GM21786 (cell line): ENCODE measurements at regions not wholly inside any gene's neighbourhood (a gene's known extent, or its start where the extent isn't known, plus 50 kb on each side); places are given as distances from the start of the nearest gene placed in this dataset.
"Not testable (repeated sequence)": the region's sequence is repeated elsewhere in the genome, so short reads cannot be mapped to it uniquely, and the experiment has no call there.

Experiments used
- ATAC-seq: cut with Tn5 transposase; IDR thresholded peaks from one replicate; pipeline ENCODE4 v1.9.1; 2021; ENCODE audit not compliant: unreplicated experiment

- ATAC-seq = no peak
These were observed 220.8 kb upstream of the ATP10A start for GRCh38 chr15:26083896-26084295.

- ATAC-seq = no peak
These were observed 220.3 kb upstream of the ATP10A start for GRCh38 chr15:26083457-26083856.

GRCh38 chr15:26082221-26083109 lies 219.3 kb upstream of the ATP10A start:
- peak; percentile 90 for ATAC-seq

GRCh38 chr15:26081758-26082220 lies 218.7 kb upstream of the ATP10A start:
- ATAC-seq = no peak

GRCh38 chr15:26075770-26076169 lies 212.6 kb upstream of the ATP10A start:
- no peak for ATAC-seq

GRCh38 chr15:26073430-26074333 lies 210.6 kb upstream of the ATP10A start:
- ATAC-seq = no peak

- ATAC-seq = no peak
These were observed 207.0 kb upstream of the ATP10A start for GRCh38 chr15:26070095-26070532.

- ATAC-seq = no peak
These were observed 206.1 kb upstream of the ATP10A start for GRCh38 chr15:26069231-26069641.

- ATAC-seq = no peak
These were observed 203.8 kb upstream of the ATP10A start for GRCh38 chr15:26066896-26067295.

- no peak for ATAC-seq
These were observed 202.6 kb upstream of the ATP10A start for GRCh38 chr15:26065723-26066122.

- ATAC-seq = no peak
These were observed 198.1 kb upstream of the ATP10A start for GRCh38 chr15:26061248-26061647.

- ATAC-seq = not testable (repeated sequence)
These were observed 193.6 kb upstream of the ATP10A start for GRCh38 chr15:26056766-26057165.

GRCh38 chr15:26051761-26052675 lies 188.9 kb upstream of the ATP10A start:
- ATAC-seq = no peak

- ATAC-seq = no peak
These were observed 187.9 kb upstream of the ATP10A start for GRCh38 chr15:26050984-26051383.

- no peak for ATAC-seq
These were observed 187.0 kb upstream of the ATP10A start for GRCh38 chr15:26049900-26050657.

- no peak for ATAC-seq
These were observed 185.5 kb upstream of the ATP10A start for GRCh38 chr15:26048669-26049068.

GRCh38 chr15:26045516-26045915 lies 182.4 kb upstream of the ATP10A start:
- ATAC-seq = no peak

GRCh38 chr15:26043018-26043417 lies 179.9 kb upstream of the ATP10A start:
- ATAC-seq = no peak

GRCh38 chr15:26038693-26039092 lies 175.6 kb upstream of the ATP10A start:
- no peak for ATAC-seq

GRCh38 chr15:26037369-26037768 lies 174.2 kb upstream of the ATP10A start:
- no peak for ATAC-seq
